ACC112 (cell line): ENCODE measurements at regions not wholly inside any gene's neighbourhood (a gene's known extent, or its start where the extent isn't known, plus 50 kb on each side); places are given as distances from the start of the nearest gene placed in this dataset.

Experiments used
- H2AFZ ChIP-seq: fragments of 200-600 bp; sonication (generic); one replicate; pipeline ENCODE4 v1.6.0; 2017; ENCODE audit warnings: antibody characterized with exemption, low read length; ENCODE audit not compliant: unreplicated experiment
- H3K27ac ChIP-seq: fragments of 200-600 bp; sonication (generic); 2 replicates; pipeline ENCODE4 v1.5.1; 2014; ENCODE audit warnings: low read depth, mild to moderate bottlenecking, antibody characterized with exemption, low read length, moderate library complexity
- H3K27me3 ChIP-seq: fragments of 200-600 bp; sonication (generic); 2 replicates; pipeline ENCODE4 v1.6.1; 2014; ENCODE audit warnings: mild to moderate bottlenecking, antibody characterized with exemption, low read length, moderate library complexity, mixed read lengths; ENCODE audit not compliant: insufficient read depth
- H3K36me3 ChIP-seq: fragments of 200-600 bp; sonication (generic); 2 replicates; pipeline ENCODE4 v1.6.1; 2016; ENCODE audit warnings: mild to moderate bottlenecking, antibody characterized with exemption, low read length, moderate library complexity, mixed read lengths; ENCODE audit not compliant: insufficient read depth
- H3K4me1 ChIP-seq: fragments of 200-600 bp; sonication (generic); one replicate; pipeline ENCODE4 v1.6.1; 2016; ENCODE audit warnings: low read length, mixed read lengths; ENCODE audit not compliant: insufficient read depth, unreplicated experiment, control insufficient read depth
- H3K4me3 ChIP-seq: fragments of 200-600 bp; sonication (generic); 2 replicates; pipeline ENCODE4 v1.5.1; 2014; ENCODE audit warnings: mild to moderate bottlenecking, low read depth, low read length
- H3K79me2 ChIP-seq: fragments of 200-600 bp; sonication (generic); one replicate; pipeline ENCODE4 v1.6.0; 2016; ENCODE audit warnings: low read length; ENCODE audit not compliant: control insufficient read depth, unreplicated experiment, insufficient read depth

DNA sequence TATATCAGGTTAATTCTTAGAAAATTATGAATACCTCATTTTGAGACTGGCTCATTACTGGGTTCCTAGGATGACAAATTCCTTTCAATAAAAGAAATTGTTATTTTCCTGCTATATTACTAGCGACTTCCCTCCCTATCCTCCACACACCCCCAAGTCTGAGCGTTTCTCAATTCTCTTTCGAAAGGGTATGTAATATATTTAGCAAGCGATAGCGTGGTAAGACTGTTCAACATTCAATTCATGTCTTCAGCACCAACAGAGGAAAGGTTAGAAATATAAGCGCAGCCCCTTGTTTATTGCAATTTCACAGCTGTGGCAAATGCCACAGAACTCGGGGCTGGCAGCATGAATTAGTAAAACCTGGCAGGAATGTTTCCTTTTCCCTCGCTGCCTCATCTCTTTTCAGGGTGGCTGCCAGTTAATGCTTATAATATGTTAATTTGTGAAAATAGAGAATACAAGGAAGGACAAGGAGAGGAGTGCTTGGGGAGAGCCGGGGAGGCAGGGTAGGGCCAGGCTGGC lies 152.7 kb upstream of the TBCA start:
- no peak overlapping the region for H3K27ac ChIP-seq
- no peak overlapping the region for H2AFZ ChIP-seq
- peaks cover 30% of the 10 kb centered on the region for H3K27me3 ChIP-seq
- H3K4me1 ChIP-seq, result no peaks in the 10 kb centered on the region
- H3K4me3 ChIP-seq, result no peak overlapping the region
- no peaks in the 10 kb centered on the region for H3K36me3 ChIP-seq
- H3K79me2 ChIP-seq, result no peaks in the 10 kb centered on the region

DNA sequence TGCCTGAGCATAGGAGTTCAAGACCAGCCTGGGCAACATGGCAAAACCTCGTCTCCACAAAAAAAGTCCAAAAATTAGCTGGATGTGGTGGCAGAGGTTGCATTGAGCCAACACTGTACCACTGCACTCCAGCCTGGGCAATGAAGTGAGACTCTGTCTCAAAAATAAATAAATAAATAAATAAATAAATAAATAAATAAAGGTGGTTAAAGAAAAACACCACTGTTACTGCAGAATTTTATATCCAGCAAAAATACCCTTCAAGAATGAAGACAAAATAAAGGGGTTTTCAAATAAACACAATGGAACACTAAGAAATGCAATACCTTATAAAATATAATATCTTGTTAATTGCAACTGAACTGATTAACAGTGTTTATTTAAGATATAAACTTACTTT lies 150.2 kb upstream of the TBCA start:
- Histone ChIP-seq H3K79me2 (no peaks in the 10 kb centered on the region), H3K4me3 (no peak overlapping the region), H3K27ac (no peak overlapping the region), H3K4me1 (no peaks in the 10 kb centered on the region), H3K27me3 (peaks cover 24% of the 10 kb centered on the region), H3K36me3 (no peaks in the 10 kb centered on the region), H2AFZ (no peak overlapping the region)

DNA sequence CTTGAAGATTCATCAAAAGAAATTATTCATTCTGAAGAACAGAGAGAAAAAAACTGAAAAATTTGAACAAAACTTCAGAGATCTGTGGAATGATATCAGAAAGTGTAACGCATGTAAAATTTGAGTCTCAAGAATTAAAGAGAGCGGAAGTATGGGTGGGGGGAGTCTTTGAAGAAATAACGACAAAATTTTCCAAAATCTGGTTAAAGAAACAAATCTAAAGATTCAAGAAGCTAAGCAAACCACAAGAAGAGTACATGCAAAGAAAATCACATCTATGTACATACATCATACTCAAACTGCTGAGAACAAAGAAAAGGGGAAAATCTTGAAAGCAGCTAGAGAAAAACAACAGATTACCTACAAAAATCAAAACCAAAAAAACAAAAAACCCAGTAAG lies 149.4 kb upstream of the TBCA start:
- Histone ChIP-seq H3K4me1 (no peaks in the 10 kb centered on the region), H3K36me3 (no peaks in the 10 kb centered on the region), H3K27me3 (peaks cover 19% of the 10 kb centered on the region), H2AFZ (no peak overlapping the region), H3K4me3 (no peak overlapping the region), H3K27ac (no peak overlapping the region), H3K79me2 (no peaks in the 10 kb centered on the region)

DNA sequence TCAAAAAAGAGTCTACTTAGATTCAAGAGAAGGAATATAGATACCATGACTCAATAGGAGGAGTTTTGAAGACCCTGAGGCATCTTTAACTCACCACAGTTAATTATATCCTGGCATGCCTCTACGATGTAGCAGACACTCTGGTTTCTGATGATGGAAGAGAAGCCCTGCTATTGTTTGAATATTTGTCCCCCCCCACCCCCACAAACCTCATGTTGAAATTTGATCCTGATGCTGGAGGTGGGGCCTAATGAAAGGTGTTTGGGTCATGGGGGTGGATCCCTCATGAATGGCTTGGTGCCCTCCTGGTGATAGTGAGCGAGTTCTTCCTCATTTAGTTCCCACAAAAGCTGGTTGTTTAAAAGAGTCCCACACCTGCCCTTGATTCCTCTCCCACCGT lies 147.9 kb upstream of the TBCA start:
- Histone ChIP-seq H3K4me1 (no peaks in the 10 kb centered on the region), H3K4me3 (no peak overlapping the region), H3K27ac (no peak overlapping the region), H3K36me3 (no peaks in the 10 kb centered on the region), H3K27me3 (peaks cover 22% of the 10 kb centered on the region), H2AFZ (no peak overlapping the region), H3K79me2 (no peaks in the 10 kb centered on the region)

DNA sequence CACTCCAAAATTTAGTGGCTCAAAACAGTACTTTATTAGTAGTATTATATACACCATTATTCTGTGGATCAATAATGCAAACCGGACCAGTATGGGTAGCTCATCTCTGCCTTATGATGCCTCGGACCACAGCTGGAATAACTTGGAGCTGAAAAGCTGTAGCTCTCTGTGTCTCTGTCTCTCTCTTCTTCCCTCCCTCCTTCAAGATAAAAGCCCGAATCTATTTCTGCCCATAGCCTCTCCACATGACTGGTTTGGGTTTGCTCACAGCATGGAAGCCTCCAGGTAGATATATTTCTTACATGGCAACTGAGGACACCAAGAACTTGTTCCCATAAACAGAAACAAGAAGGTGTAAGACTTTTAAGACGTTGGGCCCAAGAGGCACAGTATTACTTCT lies 147.5 kb upstream of the TBCA start:
- Histone ChIP-seq H3K4me3 (no peak overlapping the region), H3K4me1 (no peaks in the 10 kb centered on the region), H3K36me3 (no peaks in the 10 kb centered on the region), H2AFZ (no peak overlapping the region), H3K27ac (no peak overlapping the region), H3K27me3 (peaks cover 19% of the 10 kb centered on the region), H3K79me2 (no peaks in the 10 kb centered on the region)

DNA sequence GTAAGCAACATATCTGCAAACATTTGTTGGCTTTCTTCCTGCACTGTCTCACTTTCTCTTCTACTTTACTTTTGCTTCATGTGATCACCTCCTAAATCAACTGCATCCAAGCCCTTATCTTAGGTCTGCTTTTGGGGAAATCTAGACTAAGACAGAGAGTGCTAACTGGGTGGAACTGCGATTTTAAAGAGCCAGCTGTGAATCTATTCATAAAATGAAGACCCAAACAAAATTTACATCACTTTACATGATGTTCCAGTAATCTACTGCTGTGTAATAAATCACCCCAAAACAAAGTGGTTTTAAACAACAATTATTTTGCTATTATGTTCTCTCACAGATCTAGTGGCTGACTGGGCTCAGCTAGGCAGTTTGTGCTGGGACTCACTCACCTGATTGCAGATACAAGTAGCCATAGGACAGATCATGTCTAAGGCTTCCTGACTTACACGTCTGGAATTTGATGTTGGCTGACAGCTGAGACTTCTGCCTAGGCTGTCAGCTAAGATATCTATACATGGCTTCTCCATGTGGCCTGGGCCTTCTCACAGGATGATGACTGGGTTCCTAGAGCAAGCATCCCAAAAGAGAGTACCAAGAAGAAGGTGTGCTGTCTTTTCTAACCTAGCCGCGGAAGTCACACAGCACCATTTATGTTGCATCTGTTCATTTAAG lies 145.1 kb upstream of the TBCA start:
- Histone ChIP-seq H3K36me3 (no peaks in the 10 kb centered on the region), H3K79me2 (no peaks in the 10 kb centered on the region), H3K27ac (no peak overlapping the region), H3K4me1 (no peaks in the 10 kb centered on the region), H2AFZ (no peak overlapping the region), H3K27me3 (peaks cover 11% of the 10 kb centered on the region), H3K4me3 (no peak overlapping the region)

DNA sequence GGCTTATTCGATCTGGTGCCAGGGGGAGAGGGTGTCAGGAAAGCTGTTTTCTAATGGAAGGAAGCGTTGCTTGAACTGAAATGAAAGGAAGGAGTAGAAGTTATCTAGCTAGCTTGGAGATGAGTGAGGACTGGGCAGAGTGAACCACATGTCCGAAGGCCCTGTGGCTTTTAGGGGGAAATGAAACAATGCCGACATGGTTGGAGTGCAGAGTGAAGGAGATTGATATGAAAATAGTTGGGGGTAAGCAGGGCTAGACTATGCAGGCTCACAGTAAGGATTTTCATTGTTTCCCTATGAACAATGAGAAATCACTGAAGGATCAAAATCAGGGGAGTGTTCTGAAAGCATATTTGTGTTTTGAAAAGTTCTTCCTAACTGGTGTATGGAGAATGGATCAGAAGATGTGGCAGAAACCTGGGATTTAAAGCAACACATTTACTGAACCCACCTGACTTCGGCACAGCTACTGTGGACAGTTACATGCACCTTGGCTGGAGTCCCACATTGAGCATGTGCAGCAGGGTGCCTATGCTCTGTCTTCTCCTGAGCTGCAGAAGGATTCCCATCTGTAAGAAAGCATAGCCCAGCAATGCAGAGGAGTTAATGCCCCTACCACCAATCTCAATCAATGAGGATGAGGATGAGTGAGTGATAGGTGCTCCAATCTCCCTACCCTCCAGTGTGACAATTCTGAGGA lies 144.4 kb upstream of the TBCA start:
- Histone ChIP-seq H2AFZ (no peak overlapping the region), H3K79me2 (no peaks in the 10 kb centered on the region)

DNA sequence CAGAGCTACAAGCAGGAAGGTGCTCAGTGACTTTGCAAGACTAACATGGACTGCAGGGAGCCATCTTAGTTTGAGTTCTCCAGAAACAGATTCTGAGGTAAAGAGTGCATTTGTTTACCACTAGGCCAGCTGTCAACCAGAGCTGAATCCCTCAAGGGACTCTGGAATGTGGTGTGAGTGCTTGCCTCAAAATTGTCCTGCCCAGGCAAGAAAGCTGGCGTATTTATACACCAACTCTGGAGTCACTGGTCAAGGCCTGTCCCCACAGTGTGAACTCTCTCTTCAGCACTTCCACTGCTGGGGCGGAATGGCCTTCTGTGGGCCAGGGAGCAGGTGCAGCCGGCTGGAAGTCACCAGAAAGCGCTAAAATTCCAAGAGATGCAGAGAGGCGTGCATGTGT lies 139.2 kb upstream of the TBCA start:
- H3K27ac ChIP-seq, result no peak overlapping the region
- no peaks in the 10 kb centered on the region for H3K79me2 ChIP-seq
- peaks cover 27% of the 10 kb centered on the region for H3K27me3 ChIP-seq
- H3K4me1 ChIP-seq, result no peaks in the 10 kb centered on the region
- no peak overlapping the region for H3K4me3 ChIP-seq
- H2AFZ ChIP-seq, result no peak overlapping the region
- no peaks in the 10 kb centered on the region for H3K36me3 ChIP-seq

More for the DNA sequence above, 144.4 kb upstream of the TBCA start:
- Histone ChIP-seq H3K4me1 (no peaks in the 10 kb centered on the region), H3K36me3 (no peaks in the 10 kb centered on the region), H3K27me3 (peaks cover 11% of the 10 kb centered on the region), H3K4me3 (no peak overlapping the region), H3K27ac (no peak overlapping the region)

DNA sequence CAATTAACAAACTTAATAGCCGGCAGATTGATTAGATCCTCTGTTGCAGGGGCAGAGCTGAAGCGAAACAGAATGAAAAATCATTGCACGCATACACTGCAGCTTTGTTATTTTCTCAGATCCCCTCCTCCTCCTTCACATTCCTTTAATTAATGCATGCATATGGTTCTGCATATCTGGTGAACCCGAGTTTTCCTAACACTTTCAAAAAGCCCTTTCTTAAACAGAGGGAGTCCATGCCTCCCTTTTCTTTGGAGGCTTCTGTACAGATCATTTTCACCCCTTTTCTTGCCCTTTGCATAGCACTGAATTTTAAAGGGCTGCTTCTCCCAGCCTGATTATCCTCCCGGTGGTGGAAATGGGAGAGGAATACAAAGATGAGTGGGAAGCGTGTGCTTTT lies 136.6 kb upstream of the TBCA start:
- H3K4me1 ChIP-seq, result no peaks in the 10 kb centered on the region
- no peak overlapping the region for H3K27ac ChIP-seq
- H2AFZ ChIP-seq, result no peak overlapping the region
- peaks cover 18% of the 10 kb centered on the region for H3K27me3 ChIP-seq
- H3K36me3 ChIP-seq, result no peaks in the 10 kb centered on the region
- no peak overlapping the region for H3K4me3 ChIP-seq
- no peaks in the 10 kb centered on the region for H3K79me2 ChIP-seq

DNA sequence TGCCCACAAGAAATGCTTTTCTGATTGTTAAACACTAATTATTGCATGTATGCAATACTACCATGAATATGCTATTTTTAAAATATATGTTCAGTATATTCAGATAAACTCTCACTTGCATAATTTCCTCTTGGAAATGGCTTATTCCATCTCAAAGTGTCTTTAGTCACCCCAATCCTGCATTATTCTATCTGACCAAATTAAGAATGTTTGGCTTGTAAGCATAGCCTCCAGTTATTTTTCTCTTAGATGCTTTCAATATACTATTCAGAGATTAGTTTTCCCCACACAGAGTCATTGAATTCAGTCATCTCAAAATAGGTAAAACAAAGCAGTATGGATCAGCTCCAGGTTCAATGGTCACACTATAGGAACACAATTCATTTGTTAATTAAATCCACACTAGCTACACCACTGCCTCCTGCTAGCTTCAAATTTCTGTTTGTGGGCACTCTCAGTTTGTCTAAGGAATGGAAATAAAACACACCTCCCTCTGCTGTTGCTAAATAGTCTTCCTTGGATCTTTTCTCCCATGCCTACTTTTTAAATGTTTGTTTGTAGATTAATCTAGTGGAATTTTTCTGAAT lies 134.6 kb upstream of the TBCA start:
- no peak overlapping the region for H2AFZ ChIP-seq
- peaks cover 16% of the 10 kb centered on the region for H3K27me3 ChIP-seq
- H3K4me3 ChIP-seq, result no peak overlapping the region
- H3K4me1 ChIP-seq, result no peaks in the 10 kb centered on the region
- no peaks in the 10 kb centered on the region for H3K36me3 ChIP-seq
- H3K79me2 ChIP-seq, result no peaks in the 10 kb centered on the region
- no peak overlapping the region for H3K27ac ChIP-seq

DNA sequence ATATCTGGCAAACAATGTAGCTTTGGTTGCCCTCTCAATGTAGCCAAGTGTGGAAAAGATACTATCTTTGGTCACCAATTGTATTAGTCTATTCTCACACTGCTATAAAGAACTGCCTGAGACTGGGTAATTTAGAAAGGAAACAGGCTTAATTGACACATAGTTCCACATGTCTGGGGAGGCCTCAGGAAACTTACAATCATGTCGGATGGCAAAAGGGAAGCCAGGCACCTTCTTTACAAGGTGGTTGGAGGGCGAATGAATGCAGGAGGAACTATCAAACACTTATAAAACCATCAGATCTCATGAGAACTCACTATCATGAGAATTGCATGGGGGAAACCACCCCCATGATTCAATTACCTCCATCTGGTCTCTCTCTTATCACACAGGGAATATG lies 133.1 kb upstream of the TBCA start:
- Histone ChIP-seq H3K36me3 (no peaks in the 10 kb centered on the region), H3K79me2 (no peaks in the 10 kb centered on the region), H3K27me3 (peaks cover 16% of the 10 kb centered on the region), H2AFZ (no peak overlapping the region), H3K4me1 (no peaks in the 10 kb centered on the region), H3K4me3 (no peak overlapping the region), H3K27ac (no peak overlapping the region)
